ENCODE measurements at regions not wholly inside any gene's neighbourhood (a gene's known extent, or its start where the extent isn't known, plus 50 kb on each side); places are given as distances from the start of the nearest gene placed in this dataset.

DNA sequence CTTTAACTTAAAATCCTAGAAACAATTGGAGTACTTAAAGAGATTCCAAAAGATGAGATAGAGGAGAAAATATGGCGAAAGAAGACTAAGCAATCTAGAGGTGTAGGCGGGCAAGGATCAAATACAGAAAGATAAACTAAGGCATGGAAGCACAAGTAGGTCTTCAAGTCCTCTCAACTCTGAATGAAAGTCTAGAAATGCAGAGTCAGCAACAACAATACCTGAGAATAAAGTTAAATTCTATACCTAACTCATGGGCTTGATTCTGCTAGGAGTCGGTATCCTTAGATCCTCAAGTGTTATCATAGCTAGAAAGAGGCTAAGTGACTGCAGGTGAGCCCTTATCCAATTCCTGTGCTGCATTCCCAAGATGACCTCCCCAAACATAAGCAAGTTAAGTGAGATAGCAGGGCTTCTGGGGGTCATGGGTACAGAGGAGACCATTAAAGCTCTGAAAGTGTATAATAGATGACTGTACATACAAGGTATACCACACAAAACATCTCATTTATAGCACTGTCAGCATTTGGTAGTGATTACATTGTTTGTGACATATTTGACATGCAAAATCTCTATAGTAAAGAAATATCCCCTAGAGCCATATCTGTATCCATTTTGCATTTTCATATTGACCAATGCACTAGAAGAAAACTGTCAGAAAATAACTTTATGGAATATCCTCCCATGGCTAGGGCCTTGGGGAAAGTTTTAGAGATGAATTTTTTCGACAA is 82.5 kb upstream of the ARID2 start:
- TF ChIP-seq CTCF (IDR thresholded peaks at IDR 0.05 in 4 of 5, conservative IDR thresholded peaks at IDR 0.05 in 1 of 5) = no peak
- no peak for TF ChIP-seq POLR2A (IDR thresholded peaks at IDR 0.05)
